SIG-M5 treated with dmso at 0.1 percent for 504 hours (cell line): ENCODE measurements at regions not wholly inside any gene's neighbourhood (a gene's known extent, or its start where the extent isn't known, plus 50 kb on each side); places are given as distances from the start of the nearest gene placed in this dataset.

Experiments used
- DNase-seq: peaks from one replicate; lab custom pipeline; 2025; ENCODE audit not compliant: unreplicated experiment; lab: John Stamatoyannopoulos, UW

DNA sequence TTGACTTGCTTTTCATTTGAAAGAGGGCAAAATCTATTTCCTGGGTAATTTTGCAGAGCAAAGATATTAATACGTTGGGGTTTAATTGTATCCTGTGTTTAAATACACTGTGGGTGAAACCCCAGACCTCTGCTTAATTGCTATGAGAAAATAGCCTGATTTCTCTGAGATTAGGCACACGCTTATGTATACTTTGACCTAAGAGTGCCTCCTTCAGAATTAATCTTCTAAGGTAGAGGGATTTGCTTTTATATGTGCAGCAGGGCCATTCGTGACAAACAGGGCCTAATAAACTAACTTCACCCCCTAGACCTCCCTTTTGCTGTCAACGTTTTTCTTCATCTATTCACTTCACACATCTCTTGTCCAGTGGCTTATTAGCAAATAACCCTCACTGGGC, 216.9 kb upstream of the ADGRL2 start:
- DNase-seq, result no peak

DNA sequence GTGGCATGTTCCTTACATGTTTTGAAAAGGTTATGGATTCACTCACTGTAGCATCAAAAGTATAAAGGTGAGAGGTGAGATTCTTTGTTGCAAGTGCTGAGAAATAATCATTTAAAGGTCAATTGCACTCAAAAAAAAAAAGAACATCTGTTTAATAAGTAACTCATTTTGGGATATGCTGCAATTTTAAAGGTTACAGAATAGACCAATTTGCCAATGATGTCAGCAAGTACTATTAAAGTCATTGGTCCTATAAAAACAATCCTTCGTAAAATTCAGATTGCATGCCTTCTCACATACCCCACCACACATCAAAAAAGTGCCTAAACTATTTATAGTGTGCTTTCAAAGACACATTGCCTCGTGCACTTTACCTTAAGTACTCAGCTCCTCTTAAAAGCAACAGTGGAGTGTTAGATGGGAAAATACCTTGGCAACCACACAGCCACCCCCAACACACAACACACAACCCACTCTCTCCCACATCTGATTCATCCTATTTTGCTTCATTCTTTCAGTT, 218.2 kb upstream of the ADGRL2 start:
- DNase-seq, result no peak

DNA sequence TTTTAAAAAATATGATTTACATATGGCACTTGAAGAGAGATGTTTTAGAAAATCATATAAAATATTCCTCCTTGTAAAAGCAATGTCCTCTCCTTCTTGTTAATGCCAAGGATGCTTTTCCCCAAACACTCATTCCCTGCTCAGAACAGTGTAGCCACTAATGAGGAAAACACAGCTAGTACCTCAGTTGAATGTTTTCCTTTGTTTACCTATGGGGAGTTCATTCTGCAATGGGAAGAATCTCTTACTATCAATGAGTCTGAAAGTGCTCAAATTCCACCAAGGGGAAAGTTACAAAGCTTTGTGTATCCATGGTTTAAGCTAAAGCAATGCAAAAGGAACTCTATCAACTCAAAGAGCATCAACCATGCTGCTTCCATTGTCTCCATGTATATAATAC, 221.9 kb upstream of the ADGRL2 start:
- DNase-seq, result no peak

DNA sequence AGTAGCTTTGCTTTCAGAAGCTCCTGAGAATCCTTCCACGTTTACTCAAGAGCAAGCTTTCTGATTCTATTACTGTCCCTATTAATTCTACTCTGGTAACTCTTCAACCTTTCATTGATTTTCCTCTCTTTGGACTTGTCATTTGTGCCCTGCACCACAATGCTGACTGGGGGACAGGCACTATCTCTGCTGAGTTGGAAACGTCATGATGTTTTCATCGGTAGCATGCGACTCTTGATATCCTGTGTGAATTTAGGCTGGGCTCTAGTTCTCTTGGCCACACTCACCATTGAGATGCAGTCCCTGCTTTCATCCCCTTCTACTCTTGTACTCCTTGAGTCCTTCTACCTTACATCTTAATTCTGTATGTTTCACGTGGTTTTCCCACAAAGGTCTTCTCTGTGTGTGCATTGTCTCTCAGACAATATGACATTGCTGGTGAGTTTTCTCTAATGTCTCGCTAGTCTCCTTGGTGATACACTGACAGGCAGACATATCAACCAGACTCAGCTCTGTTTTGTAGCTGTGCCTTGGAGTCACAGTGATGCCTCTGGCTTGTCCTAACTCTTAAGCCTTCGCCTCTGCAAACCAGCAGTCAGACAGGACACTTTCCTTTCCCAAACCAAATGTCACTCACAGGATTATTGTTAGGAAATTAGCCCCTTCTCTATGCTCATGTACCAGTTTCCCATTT, 223.6 kb upstream of the ADGRL2 start:
- DNase-seq, result no peak

DNA sequence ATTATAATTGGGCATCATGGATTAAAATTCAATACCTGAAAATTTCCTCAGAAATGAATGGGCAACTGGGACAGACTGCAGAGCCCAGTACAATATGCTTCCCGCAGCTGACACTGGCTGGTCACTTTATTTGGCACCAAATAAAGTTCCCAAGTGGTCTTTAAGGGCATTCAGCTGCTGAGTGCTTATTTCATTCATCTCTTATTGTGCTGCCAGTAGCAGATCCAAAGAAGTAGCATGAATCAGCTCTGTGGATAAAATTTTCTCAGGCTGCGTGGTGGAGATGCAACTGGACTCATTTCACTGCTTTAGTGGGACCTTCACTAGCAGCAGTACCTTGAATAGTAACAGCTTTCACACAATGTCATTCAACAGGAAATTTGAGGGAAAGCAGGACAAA, 226.3 kb upstream of the ADGRL2 start:
- DNase-seq, result no peak

DNA sequence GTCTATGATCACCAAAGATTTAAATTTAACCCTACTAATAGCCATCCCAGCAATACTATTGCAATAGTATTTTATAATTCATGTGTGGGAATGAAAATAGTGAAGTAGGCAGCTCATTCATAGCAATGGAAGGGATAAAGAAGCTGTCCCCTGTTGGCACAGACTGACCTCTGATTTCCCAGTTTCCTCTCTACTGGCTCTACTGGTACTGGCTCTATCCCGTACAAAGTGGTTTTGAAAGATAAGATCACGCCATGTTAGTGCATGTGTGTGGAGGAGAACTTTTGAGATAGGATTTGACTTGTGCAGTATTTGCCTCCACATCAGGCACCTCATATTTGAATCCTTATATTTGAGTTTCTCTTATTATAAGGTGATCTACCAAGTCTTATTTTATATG, 227.3 kb upstream of the ADGRL2 start:
- no peak for DNase-seq

DNA sequence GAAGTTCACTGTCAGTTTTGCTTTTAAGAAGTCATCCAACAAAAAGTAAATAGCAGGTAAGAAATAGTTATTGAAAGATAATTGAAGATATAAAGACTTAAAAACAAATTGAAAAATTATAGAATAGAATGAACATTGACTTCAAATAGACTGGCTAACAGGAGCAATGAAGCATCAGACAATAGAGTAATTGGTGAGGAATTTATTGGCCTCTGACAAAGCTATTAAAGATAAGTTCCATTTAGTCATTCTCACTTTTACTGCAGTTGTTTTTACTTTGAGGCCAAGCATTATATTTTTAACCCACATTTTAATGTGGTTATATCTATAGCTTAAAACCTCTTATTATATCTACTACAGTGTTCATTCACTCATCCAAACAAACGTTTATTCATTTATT, 228.8 kb upstream of the ADGRL2 start:
- no peak for DNase-seq

DNA sequence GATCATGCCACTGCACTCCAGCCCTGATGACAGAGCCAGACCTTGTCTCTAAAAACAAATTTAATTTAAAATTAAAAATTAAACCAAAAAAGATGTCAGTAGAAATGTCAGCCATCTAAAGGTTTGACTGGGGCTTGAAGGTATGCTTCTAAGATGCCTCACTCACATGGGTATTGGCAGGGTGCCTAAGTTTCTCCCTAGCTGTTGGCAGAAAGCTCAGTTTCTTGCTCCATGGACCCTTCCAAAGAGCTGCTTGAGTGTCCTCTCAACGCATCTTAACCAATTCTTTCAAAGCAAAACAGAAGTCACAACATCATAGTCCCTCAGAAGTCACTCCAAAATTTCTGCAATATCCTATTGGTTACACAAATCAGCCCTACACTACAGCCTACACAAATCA, 231.0 kb upstream of the ADGRL2 start:
- no peak for DNase-seq

DNA sequence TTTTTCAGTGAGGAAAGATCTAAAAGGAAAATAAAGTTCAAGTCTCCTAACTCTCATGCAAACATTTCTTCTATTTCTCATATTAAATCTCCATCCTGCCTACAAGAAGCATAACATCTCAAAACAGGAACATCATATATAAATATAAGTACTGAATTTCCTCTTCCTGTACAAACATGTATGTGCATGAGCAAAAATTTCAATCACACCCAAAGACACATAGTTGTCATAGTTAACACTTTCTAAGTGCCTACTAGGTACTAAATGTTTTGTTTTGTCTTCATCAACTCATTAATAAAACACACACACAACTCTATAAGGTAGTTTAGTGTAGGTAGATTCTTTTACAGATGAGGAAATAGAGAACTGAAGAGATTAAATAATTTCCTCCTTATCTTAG, 237.1 kb upstream of the ADGRL2 start:
- no peak for DNase-seq

DNA sequence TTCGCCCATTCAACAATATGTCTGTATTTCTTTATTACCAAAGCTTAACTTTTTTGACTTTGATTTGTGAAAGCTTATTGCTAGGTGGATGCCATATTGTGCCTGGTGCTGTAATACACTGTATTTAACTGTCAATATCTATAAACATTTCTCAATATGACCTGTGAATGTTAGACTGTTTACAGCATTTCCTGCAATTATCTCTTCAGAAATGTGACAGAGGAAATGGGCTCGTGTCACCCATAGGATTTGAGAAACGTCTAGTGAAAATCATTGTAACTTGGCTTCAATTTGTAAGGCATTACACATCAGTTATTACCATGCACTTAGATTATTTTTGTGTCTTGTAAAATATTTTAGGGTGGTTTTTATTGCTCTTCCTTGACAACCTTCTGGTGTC, 237.8 kb upstream of the ADGRL2 start:
- DNase-seq, result no peak

DNA sequence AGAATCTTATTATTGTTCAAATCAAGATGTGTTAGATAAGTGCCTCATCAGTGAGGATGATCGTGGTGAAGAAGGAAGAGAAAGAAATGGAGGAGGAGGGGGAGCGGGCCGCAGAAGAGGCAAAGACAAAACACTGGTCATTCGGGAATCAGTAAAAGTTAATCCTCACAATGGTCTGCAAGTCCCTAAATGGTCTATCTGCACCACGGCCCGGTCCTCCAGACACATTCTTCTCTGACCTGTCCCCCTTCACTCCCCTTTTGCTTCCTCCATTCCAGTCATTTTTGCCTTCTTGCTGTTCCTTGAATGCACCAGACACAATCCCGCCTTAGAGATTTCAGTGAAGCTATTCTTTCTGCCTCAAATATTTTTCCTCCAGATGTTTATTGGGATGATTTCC, 240.1 kb upstream of the ADGRL2 start:
- DNase-seq, result no peak

DNA sequence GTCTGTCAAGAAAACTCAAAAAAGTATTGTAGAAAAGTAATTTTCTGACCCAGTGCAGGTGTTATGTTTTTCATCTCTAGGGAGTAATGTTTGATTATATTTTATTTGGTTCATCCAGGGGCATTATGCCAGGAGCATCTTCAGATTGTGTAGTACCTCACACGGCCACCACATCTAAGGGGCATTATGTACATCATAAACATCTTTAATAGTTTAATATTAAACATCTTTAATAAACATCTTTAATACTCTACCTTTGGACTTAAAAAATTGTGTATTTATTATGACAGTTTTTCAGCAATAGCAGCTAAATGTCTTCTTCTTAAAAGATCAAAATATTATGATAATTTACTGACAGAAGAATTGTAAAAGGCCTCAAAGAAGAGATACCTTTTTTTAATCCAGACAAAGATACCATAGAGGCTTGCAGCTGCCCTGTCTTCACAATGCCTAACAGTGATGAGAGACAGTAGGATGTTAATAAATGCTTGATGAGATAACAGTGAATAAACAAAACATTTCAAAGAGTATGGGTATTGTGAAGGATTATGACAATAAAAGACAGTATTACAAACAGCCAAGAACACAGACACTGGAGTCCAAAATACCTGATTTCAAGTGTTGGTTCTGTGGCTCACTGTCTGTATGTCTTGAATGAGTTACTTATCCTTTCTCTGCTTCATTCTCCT, 240.9 kb upstream of the ADGRL2 start:
- no peak for DNase-seq

DNA sequence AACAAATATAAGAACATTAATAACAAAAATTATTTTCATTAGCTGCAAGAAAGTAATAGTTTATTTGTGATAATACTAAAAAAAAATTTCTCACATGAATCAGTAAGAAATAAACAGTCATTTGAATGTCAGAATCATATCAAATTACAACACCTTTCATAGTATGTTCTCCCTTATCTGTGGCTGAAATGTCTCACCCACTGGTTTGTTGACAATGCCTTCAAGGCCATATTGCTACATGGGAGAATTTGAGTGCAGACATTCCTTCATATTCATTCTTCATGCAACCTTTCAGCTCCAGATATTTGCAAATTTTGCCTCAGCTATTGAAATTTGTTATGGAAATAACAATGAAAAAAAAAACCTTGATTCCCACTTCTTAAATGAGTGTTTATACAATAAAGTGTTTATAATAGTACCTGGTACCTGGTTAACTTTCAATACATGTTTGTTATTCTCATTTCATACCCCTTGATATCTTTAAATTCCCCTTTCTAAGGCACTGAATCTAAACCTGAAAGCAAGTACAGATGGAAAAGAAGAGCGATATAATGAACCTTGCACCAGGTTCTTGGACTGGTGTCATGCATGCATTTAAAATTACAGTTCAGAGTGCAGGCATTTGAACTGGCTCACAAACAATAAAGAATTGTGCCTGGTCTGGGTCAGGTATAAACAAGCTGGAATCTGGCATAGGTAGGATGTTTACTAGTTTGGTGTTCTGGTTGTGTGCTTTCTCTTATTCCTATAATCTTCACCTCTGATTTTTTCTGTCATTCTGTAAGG, 242.2 kb upstream of the ADGRL2 start:
- DNase-seq, result no peak

DNA sequence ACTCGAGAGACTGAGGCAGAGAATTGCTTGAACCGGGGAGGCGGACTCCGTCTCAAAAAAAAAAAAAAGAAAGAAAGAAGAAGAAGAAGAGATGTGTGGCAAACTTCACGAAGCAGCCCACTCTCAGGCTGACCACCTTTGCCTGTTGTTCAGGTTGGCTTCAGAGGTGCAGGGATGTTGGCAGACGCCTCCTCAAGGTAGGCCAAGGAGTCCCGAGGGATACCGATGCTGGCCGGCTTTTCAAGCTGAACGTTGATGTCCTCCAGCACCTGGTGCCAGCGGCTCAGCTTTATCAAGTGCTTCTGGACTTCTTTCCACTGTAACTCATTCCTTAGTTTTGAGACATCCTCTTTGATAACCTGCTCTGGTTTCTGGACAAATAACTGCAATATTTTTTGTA, 243.8 kb upstream of the ADGRL2 start:
- DNase-seq, result no peak

DNA sequence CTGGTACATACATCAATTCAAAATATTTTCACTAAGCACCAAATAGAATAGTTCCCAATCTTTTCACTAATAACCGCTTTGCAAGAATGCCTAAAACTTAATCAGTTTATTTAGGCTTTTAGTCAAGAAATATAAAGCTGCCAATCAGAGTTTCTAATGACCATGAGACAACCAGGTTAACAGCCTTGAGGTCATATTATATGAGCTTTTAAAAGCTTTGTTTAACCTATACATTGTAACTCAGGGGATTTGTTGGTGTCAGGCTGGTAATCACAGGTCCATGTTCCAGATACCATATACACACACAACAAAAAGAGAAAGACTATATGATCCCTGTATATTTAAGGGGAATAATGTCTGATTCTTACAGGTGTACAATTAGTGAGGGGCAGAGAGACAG, 246.2 kb upstream of the ADGRL2 start:
- DNase-seq, result no peak

DNA sequence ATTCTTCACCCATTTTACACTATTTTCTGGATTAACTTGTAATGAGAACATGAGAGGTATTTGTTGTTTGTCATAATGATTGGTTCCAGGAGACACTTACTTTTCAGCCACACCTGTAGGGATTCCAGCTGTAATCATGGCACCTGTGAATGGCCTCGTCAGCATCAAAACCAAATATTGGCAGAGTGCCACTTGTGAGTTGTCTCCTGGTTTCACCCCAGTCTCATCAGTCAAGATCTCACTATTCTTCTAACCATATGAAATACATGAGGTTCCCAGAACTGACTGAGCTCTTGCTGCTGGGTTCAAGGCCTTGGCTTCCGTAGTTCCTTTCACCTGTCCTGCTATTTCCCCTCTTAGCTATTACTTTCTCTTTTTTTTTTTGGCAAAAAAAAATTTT, 246.6 kb upstream of the ADGRL2 start:
- no peak for DNase-seq

DNA sequence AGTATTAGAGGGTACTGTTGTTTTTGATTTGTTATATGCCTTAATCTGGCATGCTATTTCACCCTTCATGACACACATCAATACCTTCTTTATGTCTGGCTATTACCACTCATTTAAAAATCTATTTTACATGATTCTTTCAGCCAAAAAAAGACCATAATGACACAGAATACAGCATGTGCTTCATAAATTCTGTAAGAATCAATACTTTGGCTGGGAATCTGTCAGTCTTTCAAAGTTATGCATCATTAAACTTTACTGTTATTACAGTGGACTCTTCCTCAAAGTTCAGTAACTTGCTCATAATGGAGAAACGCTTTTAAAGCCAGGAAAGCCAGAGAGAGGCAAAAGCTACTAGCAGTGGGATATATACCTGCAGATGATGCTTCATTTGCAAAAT, 247.2 kb upstream of the ADGRL2 start:
- no peak for DNase-seq

DNA sequence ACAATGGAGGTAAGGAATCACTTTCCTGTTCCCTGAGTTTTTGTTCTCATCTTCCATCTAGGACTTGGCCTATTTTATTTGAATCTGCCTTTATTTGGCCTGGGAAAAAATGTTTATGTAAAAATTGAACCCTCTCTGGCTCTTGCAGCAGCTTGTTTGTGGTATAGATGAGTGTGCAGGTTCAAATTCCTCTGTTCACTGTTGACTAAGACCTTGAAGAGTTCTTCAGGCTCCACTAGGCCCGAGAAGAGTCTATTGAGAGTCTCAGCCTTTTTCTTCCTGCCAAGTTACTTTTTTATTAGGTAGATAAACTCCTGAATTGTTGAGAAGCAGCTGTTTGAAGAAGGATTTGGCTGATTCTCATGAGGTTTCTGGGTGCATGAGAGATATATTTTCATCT, 248.8 kb upstream of the ADGRL2 start:
- DNase-seq, result no peak

DNA sequence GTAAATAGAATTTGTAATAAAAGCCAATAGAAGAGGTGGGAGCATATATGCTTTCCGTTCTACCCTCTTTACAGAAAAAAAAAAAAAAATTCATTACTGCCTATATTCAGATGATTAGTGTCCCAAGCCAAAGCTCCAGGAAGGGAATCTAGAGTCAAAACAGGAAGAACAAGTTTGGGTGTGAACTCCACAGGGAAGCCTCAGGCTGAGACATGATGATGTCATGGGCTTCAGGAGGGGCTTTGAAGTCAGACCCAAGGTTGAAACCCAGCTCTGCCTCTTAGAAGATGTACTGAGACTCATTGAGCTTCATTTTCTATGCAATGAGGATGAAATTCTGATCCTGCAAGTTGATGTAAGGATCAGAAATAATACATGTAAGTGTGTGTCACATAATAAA, 250.0 kb upstream of the ADGRL2 start:
- peak; percentile 2 for DNase-seq

DNA sequence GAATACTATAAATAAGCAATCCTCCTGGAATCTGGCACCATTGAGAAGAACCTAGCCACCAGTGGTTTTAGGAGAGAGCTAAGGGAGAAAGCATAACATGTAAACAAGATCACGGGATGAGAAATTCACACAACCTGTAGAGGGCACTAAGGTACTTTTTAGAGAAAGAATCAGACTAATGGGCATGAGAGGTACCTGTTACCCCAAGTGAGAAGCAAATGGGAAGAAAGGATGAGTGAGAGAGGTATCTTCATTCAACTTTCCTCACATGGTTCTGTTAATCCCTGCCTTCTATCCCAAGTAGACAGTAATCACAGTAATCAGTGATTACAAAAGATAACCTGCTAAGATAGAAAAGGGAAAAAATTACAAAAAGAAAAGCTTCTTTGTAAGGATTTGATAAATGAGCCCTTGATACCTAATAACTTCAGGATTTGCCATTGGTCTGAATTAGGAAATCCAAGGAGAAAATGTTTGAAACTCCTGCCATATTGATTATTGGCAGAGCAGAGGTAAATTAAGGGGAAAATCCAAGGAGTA, 251.1 kb upstream of the ADGRL2 start:
- DNase-seq, result peak; percentile 18

DNA sequence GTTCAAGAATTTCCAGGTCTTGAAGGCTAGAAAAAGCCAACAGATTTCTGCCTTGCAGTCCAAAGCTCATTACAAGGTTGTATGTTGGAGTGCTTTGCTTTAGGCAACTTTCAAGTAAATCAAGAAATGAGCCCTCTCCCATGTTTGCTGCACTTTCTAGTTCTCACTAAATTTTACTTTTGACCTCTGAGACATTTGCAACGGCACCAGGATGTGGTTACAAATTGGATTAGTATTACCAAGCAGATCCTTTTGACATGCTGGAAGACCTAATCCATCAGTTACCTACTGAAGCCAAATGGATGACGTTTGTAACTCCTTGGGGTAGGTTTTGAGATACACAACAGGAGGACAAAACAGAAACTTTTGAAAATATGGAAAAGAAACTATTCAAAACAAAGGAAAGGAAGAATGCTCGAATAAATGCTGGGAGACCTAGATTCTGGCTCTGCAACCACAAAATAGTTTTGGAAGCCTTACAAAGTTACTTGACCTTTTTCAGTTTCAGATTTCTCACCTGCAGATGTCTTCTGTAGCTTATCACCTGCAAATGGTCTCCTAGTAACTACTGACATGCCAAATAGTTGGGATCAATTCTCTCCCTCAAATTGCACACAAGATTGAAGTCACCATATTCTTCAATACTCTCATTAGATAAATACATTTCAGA, 251.7 kb upstream of the ADGRL2 start:
- no peak for DNase-seq
